ENCODE measurements at regions not wholly inside any gene's neighbourhood (a gene's known extent, or its start where the extent isn't known, plus 50 kb on each side); places are given as distances from the start of the nearest gene placed in this dataset.

DNA sequence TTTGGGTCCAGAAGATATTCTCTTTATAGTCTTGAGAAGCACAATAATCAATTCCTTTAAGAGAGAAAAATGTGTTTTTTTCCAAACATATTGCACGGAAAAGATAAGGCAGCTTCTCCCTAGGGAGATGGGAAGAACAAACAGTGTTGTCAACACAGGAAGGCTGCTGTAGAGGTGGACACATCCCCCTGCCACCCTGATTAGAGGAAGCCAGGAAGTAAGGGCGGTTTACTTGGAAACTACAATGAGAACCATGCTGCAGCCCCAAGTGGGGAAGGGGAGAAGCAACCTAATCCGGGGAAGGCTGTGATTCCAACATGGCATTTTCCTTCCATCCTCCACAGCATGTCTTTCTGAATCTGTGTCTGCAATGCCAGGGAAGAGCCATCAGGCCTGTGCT lies 256.9 kb upstream of the TGFBR2 start:
- peak overlapping the region; percentile 91 for H2AFZ ChIP-seq (replicated peaks)
- H3K27me3 Mint-ChIP-seq (ENCODE audit: insufficient read depth, low read depth), result peaks cover 2% of the 10 kb centered on the region
- peaks cover 16% of the 10 kb centered on the region for H3K4me1 ChIP-seq
- H3K36me3 ChIP-seq, result no peaks in the 10 kb centered on the region
- DNase-seq (ENCODE audit: low spot score), result peak; percentile 15
- no peaks in the 10 kb centered on the region for H3K36me3 Mint-ChIP-seq
- H3K27ac ChIP-seq, result no peak overlapping the region
- H3K9me3 Mint-ChIP-seq, result no peaks in the 10 kb centered on the region
- no peaks in the 10 kb centered on the region for H4K20me1 ChIP-seq (ENCODE audit: low read depth)
- H3K4me2 ChIP-seq, result no peak overlapping the region
- no peaks in the 10 kb centered on the region for H3K79me2 ChIP-seq (ENCODE audit: low read depth)
- peaks cover 27% of the 10 kb centered on the region for H3K4me1 Mint-ChIP-seq
- no peak overlapping the region for H3K9ac ChIP-seq
- no peak overlapping the region for H3K4me3 Mint-ChIP-seq
- H3K27me3 ChIP-seq, result no peaks in the 10 kb centered on the region
- H3F3A ChIP-seq (ENCODE audit: low read depth), result no peaks in the 10 kb centered on the region
- H3K4me3 ChIP-seq, result no peak overlapping the region
- no peak for TF ChIP-seq EZH2phosphoT487 (IDR thresholded peaks at IDR 0.05)
- no peak for TF ChIP-seq CTCF (IDR thresholded peaks at IDR 0.05)
- TF ChIP-seq EZH2 (IDR thresholded peaks at IDR 0.05), result no peak
- H3K9me3 ChIP-seq (ENCODE audit: low read depth), result no peaks in the 10 kb centered on the region
- H3K27ac Mint-ChIP-seq, result no peak overlapping the region

DNA sequence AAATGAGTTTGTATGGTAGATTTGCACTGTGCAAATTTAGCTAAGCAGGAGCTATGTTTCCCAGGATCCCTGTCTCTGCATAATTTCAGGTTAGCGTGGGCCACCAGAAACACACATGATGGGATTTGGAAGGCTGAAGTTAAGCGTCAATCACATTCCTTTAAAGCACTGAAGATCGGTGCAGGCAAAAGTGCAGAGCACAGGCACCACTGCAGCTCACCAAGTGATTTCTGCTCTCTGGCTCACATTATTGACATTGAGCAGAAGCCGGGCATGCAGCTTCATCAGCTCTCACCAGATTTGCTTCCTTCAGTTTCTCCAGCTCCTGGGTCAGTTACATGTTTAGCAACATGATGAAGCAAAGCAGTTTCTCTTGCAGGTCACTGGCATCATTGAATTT lies 256.4 kb upstream of the TGFBR2 start:
- H3K4me3 Mint-ChIP-seq, result no peak overlapping the region

GRCh38 chr3:30350901-30351300 lies 255.5 kb upstream of the TGFBR2 start:
- Mint-ChIP-seq H3K36me3 (no peaks in the 10 kb centered on the region), H3K4me3 (no peak overlapping the region), H3K9me3 (no peaks in the 10 kb centered on the region), H3K27ac (no peak overlapping the region), H3K4me1 (peaks cover 38% of the 10 kb centered on the region), H3K27me3 (ENCODE audit: insufficient read depth, low read depth) (peaks cover 6% of the 10 kb centered on the region)
- Histone ChIP-seq H3K79me2 (ENCODE audit: low read depth) (no peaks in the 10 kb centered on the region), H4K20me1 (ENCODE audit: low read depth) (no peaks in the 10 kb centered on the region), H3K4me1 (peaks cover 19% of the 10 kb centered on the region), H3K9me3 (ENCODE audit: low read depth) (no peaks in the 10 kb centered on the region), H2AFZ (replicated peaks) (no peak overlapping the region), H3F3A (ENCODE audit: low read depth) (no peaks in the 10 kb centered on the region), H3K9ac (no peak overlapping the region), H3K4me2 (no peak overlapping the region), H3K27me3 (no peaks in the 10 kb centered on the region), H3K4me3 (no peak overlapping the region), H3K27ac (no peak overlapping the region), H3K36me3 (no peaks in the 10 kb centered on the region)
- no peak for DNase-seq (ENCODE audit: low spot score)
- TF ChIP-seq CTCF (IDR thresholded peaks at IDR 0.05), result no peak

More for the DNA sequence above, 256.4 kb upstream of the TGFBR2 start:
- H3K79me2 ChIP-seq (ENCODE audit: low read depth), result no peaks in the 10 kb centered on the region
- H3K27ac ChIP-seq, result no peak overlapping the region
- H3K36me3 ChIP-seq, result no peaks in the 10 kb centered on the region
- Mint-ChIP-seq H3K27ac (no peak overlapping the region), H3K36me3 (no peaks in the 10 kb centered on the region), H3K27me3 (ENCODE audit: insufficient read depth, low read depth) (peaks cover 6% of the 10 kb centered on the region), H3K9me3 (no peaks in the 10 kb centered on the region), H3K4me1 (peaks cover 32% of the 10 kb centered on the region)
- H3K4me2 ChIP-seq, result no peak overlapping the region
- H4K20me1 ChIP-seq (ENCODE audit: low read depth), result no peaks in the 10 kb centered on the region
- peak overlapping the region; percentile 91 for H2AFZ ChIP-seq (replicated peaks)
- H3F3A ChIP-seq (ENCODE audit: low read depth), result no peaks in the 10 kb centered on the region
- no peak overlapping the region for H3K9ac ChIP-seq
- H3K9me3 ChIP-seq (ENCODE audit: low read depth), result no peaks in the 10 kb centered on the region
- no peak for TF ChIP-seq EZH2 (IDR thresholded peaks at IDR 0.05)
- TF ChIP-seq CTCF (IDR thresholded peaks at IDR 0.05), result no peak
- TF ChIP-seq EZH2phosphoT487 (IDR thresholded peaks at IDR 0.05), result no peak
- H3K4me3 ChIP-seq, result no peak overlapping the region
- DNase-seq (ENCODE audit: low spot score), result no peak
- no peaks in the 10 kb centered on the region for H3K27me3 ChIP-seq
- H3K4me1 ChIP-seq, result peaks cover 19% of the 10 kb centered on the region

Measured in neural progenitor cell (in vitro differentiated cells).